ENCODE measurements at regions not wholly inside any gene's neighbourhood (a gene's known extent, or its start where the extent isn't known, plus 50 kb on each side); places are given as distances from the start of the nearest gene placed in this dataset.

- H3K79me2 ChIP-seq (ENCODE audit: control insufficient read depth, insufficient read depth, low read length, unreplicated experiment) = no peaks in the 10 kb centered on the region
- H3K4me3 ChIP-seq (ENCODE audit: low read depth, low read length) = no peak overlapping the region
- H3K36me3 ChIP-seq (ENCODE audit: insufficient read depth, low read length) = no peaks in the 10 kb centered on the region
- no peaks in the 10 kb centered on the region for H3K27me3 ChIP-seq (ENCODE audit: insufficient read depth, low read length)
- no peak overlapping the region for H3K27ac ChIP-seq (ENCODE audit: low read depth, low read length)
- no peak overlapping the region for H2AFZ ChIP-seq (ENCODE audit: low read length, unreplicated experiment)
- H3K4me1 ChIP-seq (ENCODE audit: control insufficient read depth, insufficient read depth, low read length, unreplicated experiment) = no peaks in the 10 kb centered on the region
Measured at GRCh38 chr7:32266932-32267475, 196.8 kb upstream of the PDE1C start.

GRCh38 chr7:32264702-32265284, 194.6 kb upstream of the PDE1C start:
- H3K4me1 ChIP-seq (ENCODE audit: control insufficient read depth, insufficient read depth, low read length, unreplicated experiment) = no peaks in the 10 kb centered on the region
- no peaks in the 10 kb centered on the region for H3K36me3 ChIP-seq (ENCODE audit: insufficient read depth, low read length)
- no peak overlapping the region for H3K27ac ChIP-seq (ENCODE audit: low read depth, low read length)
- no peak overlapping the region for H2AFZ ChIP-seq (ENCODE audit: low read length, unreplicated experiment)
- H3K27me3 ChIP-seq (ENCODE audit: insufficient read depth, low read length) = no peaks in the 10 kb centered on the region
- H3K4me3 ChIP-seq (ENCODE audit: low read depth, low read length) = no peak overlapping the region
- no peaks in the 10 kb centered on the region for H3K79me2 ChIP-seq (ENCODE audit: control insufficient read depth, insufficient read depth, low read length, unreplicated experiment)

- H3K79me2 ChIP-seq (ENCODE audit: control insufficient read depth, insufficient read depth, low read length, unreplicated experiment) = no peaks in the 10 kb centered on the region
- H3K4me3 ChIP-seq (ENCODE audit: low read depth, low read length) = no peak overlapping the region
- no peaks in the 10 kb centered on the region for H3K27me3 ChIP-seq (ENCODE audit: insufficient read depth, low read length)
- H3K36me3 ChIP-seq (ENCODE audit: insufficient read depth, low read length) = no peaks in the 10 kb centered on the region
- H3K4me1 ChIP-seq (ENCODE audit: control insufficient read depth, insufficient read depth, low read length, unreplicated experiment) = no peaks in the 10 kb centered on the region
- H2AFZ ChIP-seq (ENCODE audit: low read length, unreplicated experiment) = no peak overlapping the region
- H3K27ac ChIP-seq (ENCODE audit: low read depth, low read length) = no peak overlapping the region
Measured at GRCh38 chr7:32263611-32264010, 193.4 kb upstream of the PDE1C start.

GRCh38 chr7:32262315-32262714, 192.1 kb upstream of the PDE1C start:
- no peaks in the 10 kb centered on the region for H3K27me3 ChIP-seq (ENCODE audit: insufficient read depth, low read length)
- no peaks in the 10 kb centered on the region for H3K36me3 ChIP-seq (ENCODE audit: insufficient read depth, low read length)
- H3K4me1 ChIP-seq (ENCODE audit: control insufficient read depth, insufficient read depth, low read length, unreplicated experiment) = no peaks in the 10 kb centered on the region
- no peak overlapping the region for H2AFZ ChIP-seq (ENCODE audit: low read length, unreplicated experiment)
- no peak overlapping the region for H3K27ac ChIP-seq (ENCODE audit: low read depth, low read length)
- H3K4me3 ChIP-seq (ENCODE audit: low read depth, low read length) = no peak overlapping the region
- H3K79me2 ChIP-seq (ENCODE audit: control insufficient read depth, insufficient read depth, low read length, unreplicated experiment) = no peaks in the 10 kb centered on the region

GRCh38 chr7:32259931-32260596, 189.9 kb upstream of the PDE1C start:
- H2AFZ ChIP-seq (ENCODE audit: low read length, unreplicated experiment) = no peak overlapping the region
- H3K36me3 ChIP-seq (ENCODE audit: insufficient read depth, low read length) = no peaks in the 10 kb centered on the region
- no peaks in the 10 kb centered on the region for H3K4me1 ChIP-seq (ENCODE audit: control insufficient read depth, insufficient read depth, low read length, unreplicated experiment)
- no peaks in the 10 kb centered on the region for H3K79me2 ChIP-seq (ENCODE audit: control insufficient read depth, insufficient read depth, low read length, unreplicated experiment)
- H3K27me3 ChIP-seq (ENCODE audit: insufficient read depth, low read length) = 0 out of 2 replicates have a peak, but pooled peaks cover 2% of the 10 kb centered on the region
- H3K4me3 ChIP-seq (ENCODE audit: low read depth, low read length) = no peak overlapping the region
- H3K27ac ChIP-seq (ENCODE audit: low read depth, low read length) = no peak overlapping the region

GRCh38 chr7:32258265-32258664, 188.1 kb upstream of the PDE1C start:
- Histone ChIP-seq H3K27me3 (ENCODE audit: insufficient read depth, low read length) (0 out of 2 replicates have a peak, but pooled peaks cover 3% of the 10 kb centered on the region), H3K4me1 (ENCODE audit: control insufficient read depth, insufficient read depth, low read length, unreplicated experiment) (no peaks in the 10 kb centered on the region), H3K36me3 (ENCODE audit: insufficient read depth, low read length) (no peaks in the 10 kb centered on the region)

GRCh38 chr7:32257621-32258020, 187.4 kb upstream of the PDE1C start:
- Histone ChIP-seq H3K27ac (ENCODE audit: low read depth, low read length) (no peak overlapping the region), H3K4me3 (ENCODE audit: low read depth, low read length) (no peak overlapping the region), H3K36me3 (ENCODE audit: insufficient read depth, low read length) (no peaks in the 10 kb centered on the region), H3K27me3 (ENCODE audit: insufficient read depth, low read length) (0 out of 2 replicates have a peak, but pooled peaks cover 3% of the 10 kb centered on the region), H2AFZ (ENCODE audit: low read length, unreplicated experiment) (no peak overlapping the region), H3K79me2 (ENCODE audit: control insufficient read depth, insufficient read depth, low read length, unreplicated experiment) (no peaks in the 10 kb centered on the region), H3K4me1 (ENCODE audit: control insufficient read depth, insufficient read depth, low read length, unreplicated experiment) (no peaks in the 10 kb centered on the region)

More at GRCh38 chr7:32258265-32258664, 188.1 kb upstream of the PDE1C start:
- Histone ChIP-seq H3K4me3 (ENCODE audit: low read depth, low read length) (no peak overlapping the region), H3K27ac (ENCODE audit: low read depth, low read length) (no peak overlapping the region), H2AFZ (ENCODE audit: low read length, unreplicated experiment) (no peak overlapping the region), H3K79me2 (ENCODE audit: control insufficient read depth, insufficient read depth, low read length, unreplicated experiment) (no peaks in the 10 kb centered on the region)

GRCh38 chr7:32256811-32257210, 186.6 kb upstream of the PDE1C start:
- H3K36me3 ChIP-seq (ENCODE audit: insufficient read depth, low read length) = no peaks in the 10 kb centered on the region
- H3K4me3 ChIP-seq (ENCODE audit: low read depth, low read length) = no peak overlapping the region
- no peaks in the 10 kb centered on the region for H3K79me2 ChIP-seq (ENCODE audit: control insufficient read depth, insufficient read depth, low read length, unreplicated experiment)
- 0 out of 2 replicates have a peak, but pooled peaks cover 3% of the 10 kb centered on the region for H3K27me3 ChIP-seq (ENCODE audit: insufficient read depth, low read length)
- H2AFZ ChIP-seq (ENCODE audit: low read length, unreplicated experiment) = no peak overlapping the region
- no peaks in the 10 kb centered on the region for H3K4me1 ChIP-seq (ENCODE audit: control insufficient read depth, insufficient read depth, low read length, unreplicated experiment)
- H3K27ac ChIP-seq (ENCODE audit: low read depth, low read length) = no peak overlapping the region

- no peak overlapping the region for H3K4me3 ChIP-seq (ENCODE audit: low read depth, low read length)
- no peak overlapping the region for H2AFZ ChIP-seq (ENCODE audit: low read length, unreplicated experiment)
- no peak overlapping the region for H3K27ac ChIP-seq (ENCODE audit: low read depth, low read length)
- H3K4me1 ChIP-seq (ENCODE audit: control insufficient read depth, insufficient read depth, low read length, unreplicated experiment) = no peaks in the 10 kb centered on the region
- no peaks in the 10 kb centered on the region for H3K79me2 ChIP-seq (ENCODE audit: control insufficient read depth, insufficient read depth, low read length, unreplicated experiment)
- no peaks in the 10 kb centered on the region for H3K36me3 ChIP-seq (ENCODE audit: insufficient read depth, low read length)
- H3K27me3 ChIP-seq (ENCODE audit: insufficient read depth, low read length) = 0 out of 2 replicates have a peak, but pooled peaks cover 3% of the 10 kb centered on the region
Measured at GRCh38 chr7:32256376-32256775, 186.2 kb upstream of the PDE1C start.

GRCh38 chr7:32255036-32255435, 184.8 kb upstream of the PDE1C start:
- no peaks in the 10 kb centered on the region for H3K36me3 ChIP-seq (ENCODE audit: insufficient read depth, low read length)
- H2AFZ ChIP-seq (ENCODE audit: low read length, unreplicated experiment) = no peak overlapping the region
- 0 out of 2 replicates have a peak, but pooled peaks cover 3% of the 10 kb centered on the region for H3K27me3 ChIP-seq (ENCODE audit: insufficient read depth, low read length)
- H3K79me2 ChIP-seq (ENCODE audit: control insufficient read depth, insufficient read depth, low read length, unreplicated experiment) = no peaks in the 10 kb centered on the region
- no peaks in the 10 kb centered on the region for H3K4me1 ChIP-seq (ENCODE audit: control insufficient read depth, insufficient read depth, low read length, unreplicated experiment)
- H3K4me3 ChIP-seq (ENCODE audit: low read depth, low read length) = no peak overlapping the region
- H3K27ac ChIP-seq (ENCODE audit: low read depth, low read length) = no peak overlapping the region

GRCh38 chr7:32253299-32253698, 183.1 kb upstream of the PDE1C start:
- H3K4me1 ChIP-seq (ENCODE audit: control insufficient read depth, insufficient read depth, low read length, unreplicated experiment) = no peaks in the 10 kb centered on the region
- no peaks in the 10 kb centered on the region for H3K36me3 ChIP-seq (ENCODE audit: insufficient read depth, low read length)
- 0 out of 2 replicates have a peak, but pooled peaks cover 3% of the 10 kb centered on the region for H3K27me3 ChIP-seq (ENCODE audit: insufficient read depth, low read length)
- no peak overlapping the region for H2AFZ ChIP-seq (ENCODE audit: low read length, unreplicated experiment)
- no peak overlapping the region for H3K27ac ChIP-seq (ENCODE audit: low read depth, low read length)
- H3K79me2 ChIP-seq (ENCODE audit: control insufficient read depth, insufficient read depth, low read length, unreplicated experiment) = no peaks in the 10 kb centered on the region
- H3K4me3 ChIP-seq (ENCODE audit: low read depth, low read length) = no peak overlapping the region
